ENCODE measurements at regions not wholly inside any gene's neighbourhood (a gene's known extent, or its start where the extent isn't known, plus 50 kb on each side); places are given as distances from the start of the nearest gene placed in this dataset.

GRCh38 chr7:132697003-132697402 is 120.7 kb upstream of the PLXNA4 start:
- TF ChIP-seq POLR2AphosphoS5 (IDR thresholded peaks at IDR 0.05; ENCODE audit: low read depth, low read length) (no peak), RAD21 (IDR thresholded peaks at IDR 0.05; ENCODE audit: low read length) (no peak), CTCF (IDR thresholded peaks at IDR 0.05) (no peak), FOSL2 (IDR thresholded peaks at IDR 0.05; ENCODE audit: borderline replicate concordance, low read depth) (no peak), EZH2phosphoT487 (IDR thresholded peaks at IDR 0.05; ENCODE audit: borderline replicate concordance, low read depth) (no peak), USF2 (IDR thresholded peaks at IDR 0.05; ENCODE audit: borderline replicate concordance, low read depth, low read length) (no peak), EP300 (IDR thresholded peaks at IDR 0.05; ENCODE audit: borderline replicate concordance in 1 of 2, low read depth in 1 of 2, low read length in 1 of 2) (no peak), SMC3 (IDR thresholded peaks at IDR 0.05; ENCODE audit: low read depth, low read length) (no peak), MAX (IDR thresholded peaks at IDR 0.05; ENCODE audit: low read depth) (no peak), NFIC (IDR thresholded peaks at IDR 0.05; ENCODE audit: borderline replicate concordance) (no peak)
